Right lung (tissue), 2 donors: ENCODE measurements at regions not wholly inside any gene's neighbourhood (a gene's known extent, or its start where the extent isn't known, plus 50 kb on each side); places are given as distances from the start of the nearest gene placed in this dataset.
"Not testable (repeated sequence)": the region's sequence is repeated elsewhere in the genome, so short reads cannot be mapped to it uniquely, and the experiment has no call there.

Experiments
- DNase-seq, 2 donors: peaks; one replicate each; pipeline ENCODE4 v3.0.0-alpha.2; 2013

DNA sequence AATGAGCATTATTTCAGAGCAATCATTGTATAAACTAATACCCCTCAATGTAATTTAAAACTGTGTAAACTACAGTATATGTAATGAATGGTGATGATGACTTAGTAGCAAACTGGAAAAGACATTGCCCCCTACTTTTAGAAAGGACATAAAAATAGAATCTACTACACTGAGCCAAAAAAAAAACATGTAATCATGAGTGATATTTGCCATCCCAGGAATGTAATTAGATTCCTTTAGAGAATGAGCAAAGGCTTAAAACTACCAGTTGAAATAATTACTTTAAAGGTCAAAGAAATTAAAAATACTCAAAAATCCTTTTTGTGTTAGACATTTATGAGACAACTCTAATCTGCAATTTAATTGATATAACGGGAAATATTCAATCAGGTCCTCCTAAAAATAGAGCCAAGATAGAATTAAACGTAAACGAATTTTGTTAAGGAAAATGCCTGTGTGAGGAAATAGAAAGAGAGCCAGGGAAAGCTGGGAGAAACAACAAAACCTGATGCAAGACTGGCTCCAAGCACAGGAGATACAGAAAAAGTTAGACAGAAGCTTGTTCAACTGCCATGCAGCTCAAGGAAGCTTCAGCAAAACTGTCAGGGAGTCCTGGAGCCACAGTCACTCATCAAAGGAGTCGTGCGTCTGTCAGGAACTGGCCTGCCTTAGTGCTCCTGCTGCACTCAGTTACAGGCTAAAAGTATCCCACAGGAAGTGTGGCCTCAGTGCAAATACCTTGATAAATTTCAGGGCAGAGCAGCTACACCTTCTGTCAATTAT lies 655.7 kb upstream of the INTU start:
- no peak for DNase-seq

DNA sequence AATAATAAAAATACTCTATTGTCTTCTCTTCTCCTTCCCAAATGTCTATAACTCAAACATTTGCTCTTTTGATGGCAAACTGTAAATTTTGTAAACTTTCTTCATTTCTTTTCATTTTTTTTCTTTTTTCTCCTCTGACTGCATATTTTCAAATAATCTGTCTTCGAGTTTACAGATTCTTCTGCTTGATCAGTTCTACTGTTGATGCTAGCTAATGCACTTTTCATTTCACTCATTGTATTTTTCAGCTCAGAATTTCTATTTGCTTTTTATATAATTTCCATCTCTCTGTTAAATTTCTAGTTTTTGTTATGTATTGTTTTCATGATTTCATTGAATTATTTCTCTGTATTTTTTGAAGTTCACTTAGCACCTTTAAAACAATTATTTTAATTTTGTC lies 646.8 kb upstream of the INTU start:
- no peak for DNase-seq

DNA sequence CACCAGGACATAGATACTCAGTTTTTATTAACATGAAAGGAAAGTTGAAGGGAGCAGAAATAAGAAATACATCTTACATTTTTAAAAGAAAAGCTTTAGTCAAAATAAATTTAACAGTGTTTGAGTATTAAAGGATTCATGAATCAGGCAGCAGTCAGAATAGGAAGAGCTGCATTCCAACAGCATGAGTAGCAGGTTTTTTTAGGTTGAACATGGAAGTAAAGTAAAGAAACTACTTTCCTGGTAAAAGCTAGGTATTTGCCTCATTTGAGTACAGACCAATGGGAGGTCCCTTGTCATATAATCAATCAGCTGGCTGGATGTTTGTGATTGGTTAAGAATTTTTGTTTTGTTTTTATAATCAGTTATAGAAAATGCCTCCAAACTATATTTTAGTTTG lies 645.9 kb upstream of the INTU start:
- DNase-seq, result no peak

DNA sequence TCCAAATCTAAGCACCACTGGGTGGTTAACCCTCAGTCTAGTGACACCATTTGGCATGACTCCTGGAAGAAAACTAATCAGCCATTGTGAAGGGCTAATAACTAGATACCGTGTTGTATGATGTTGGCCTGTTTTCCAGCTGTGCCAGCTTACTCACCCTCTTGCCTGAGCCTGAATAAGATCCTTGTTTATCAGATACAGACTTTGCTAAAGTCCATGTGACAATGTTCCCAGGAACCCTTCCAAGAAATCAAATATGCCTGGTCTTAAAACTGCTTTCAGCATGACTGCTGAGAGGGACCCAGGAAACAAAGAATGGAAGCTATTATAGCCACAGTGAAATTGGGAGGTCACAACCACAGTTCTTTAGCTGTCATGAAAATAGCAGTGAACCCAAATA lies 640.8 kb upstream of the INTU start:
- DNase-seq, result no peak

DNA sequence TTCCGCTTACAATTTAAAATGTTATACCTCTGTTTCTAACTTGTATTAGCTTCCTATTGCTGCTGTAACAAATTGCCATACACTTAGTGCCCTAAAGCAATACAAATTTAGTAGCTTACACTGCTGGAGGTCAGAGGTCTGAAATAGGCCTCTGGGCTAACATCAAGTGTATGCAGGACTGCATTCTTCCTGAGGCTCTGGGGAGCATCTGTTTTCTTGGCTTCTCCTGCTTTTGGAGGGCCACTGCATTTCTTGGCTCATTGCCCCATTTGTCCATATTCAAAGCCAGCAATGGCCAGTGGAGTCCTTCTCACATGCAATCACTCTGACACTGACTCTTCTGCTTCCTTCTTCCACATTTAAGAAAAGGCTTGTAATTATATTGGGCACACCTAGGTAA lies 639.8 kb upstream of the INTU start:
- DNase-seq, result no peak

DNA sequence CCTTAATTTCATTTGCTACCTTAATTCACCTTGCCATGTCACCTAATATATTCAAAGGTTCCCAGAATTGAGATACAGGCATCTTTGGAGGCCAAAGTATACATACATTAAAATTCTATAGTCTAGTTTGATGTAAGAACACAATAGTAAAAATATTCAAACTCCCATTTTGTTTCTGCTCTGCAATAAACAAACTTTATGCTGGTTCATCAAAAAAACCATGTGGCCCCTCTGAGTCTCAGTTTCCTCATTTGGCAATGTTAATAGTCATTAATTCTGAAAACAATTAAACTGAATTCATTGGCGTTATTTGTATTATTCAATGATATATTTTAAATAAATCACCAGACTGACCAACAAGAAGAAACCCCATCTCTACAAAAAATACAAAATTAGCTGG lies 639.4 kb upstream of the INTU start:
- DNase-seq, result no peak

DNA sequence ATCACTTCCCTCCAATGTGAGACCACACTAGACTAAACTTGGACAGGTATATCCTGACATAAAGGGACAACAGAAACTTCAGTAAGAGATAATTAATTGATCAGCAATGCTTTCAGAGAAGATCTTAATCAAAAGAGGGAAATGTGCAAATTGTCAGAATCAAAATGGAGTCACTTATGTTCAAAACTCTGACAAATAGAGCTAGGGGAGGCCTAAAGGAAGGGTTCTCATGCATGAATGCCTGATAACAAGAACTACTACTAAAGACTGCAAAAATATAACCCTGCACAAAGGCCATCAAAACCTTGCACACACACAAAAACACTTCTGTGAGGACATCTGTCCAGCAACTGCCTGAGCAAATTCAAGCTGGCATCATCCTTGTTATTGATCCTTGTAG lies 637.5 kb upstream of the INTU start:
- no peak for DNase-seq

DNA sequence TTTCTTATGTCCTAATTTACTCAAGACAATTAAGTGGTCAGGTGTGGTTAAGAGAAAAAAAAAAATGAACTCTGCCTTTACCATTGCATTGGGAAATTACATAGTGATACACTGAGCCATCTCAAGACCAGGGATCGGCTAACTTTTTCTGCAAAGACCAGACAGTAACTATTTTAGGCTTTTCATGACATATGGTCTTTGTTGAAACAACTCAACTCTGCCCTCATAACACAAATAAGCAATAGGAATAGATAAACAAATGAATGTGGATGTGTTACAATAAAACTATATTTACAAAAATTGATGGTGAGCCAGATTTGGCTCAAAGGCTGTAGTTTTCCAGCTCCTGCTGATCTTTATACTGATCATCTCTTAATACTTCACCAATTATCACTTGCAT lies 632.6 kb upstream of the INTU start:
- DNase-seq, result no peak

DNA sequence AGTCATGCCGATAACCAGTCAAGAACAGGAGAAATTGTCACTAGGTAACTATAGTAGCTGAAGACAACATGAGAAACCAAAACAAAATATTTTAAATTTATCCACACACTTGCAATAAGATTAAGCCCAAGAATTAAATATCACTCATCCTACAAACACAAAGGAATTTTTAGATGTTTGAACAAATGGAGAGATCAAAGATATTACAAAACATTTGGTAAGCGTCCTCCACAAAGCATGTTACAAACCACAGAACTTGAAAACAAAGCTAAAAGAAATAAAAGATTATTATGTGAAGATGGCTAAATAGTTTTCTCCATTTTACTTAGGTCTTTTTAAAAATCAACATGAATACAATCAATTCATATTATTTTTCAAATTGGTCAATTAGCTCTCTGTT lies 631.9 kb upstream of the INTU start:
- DNase-seq, result no peak

DNA sequence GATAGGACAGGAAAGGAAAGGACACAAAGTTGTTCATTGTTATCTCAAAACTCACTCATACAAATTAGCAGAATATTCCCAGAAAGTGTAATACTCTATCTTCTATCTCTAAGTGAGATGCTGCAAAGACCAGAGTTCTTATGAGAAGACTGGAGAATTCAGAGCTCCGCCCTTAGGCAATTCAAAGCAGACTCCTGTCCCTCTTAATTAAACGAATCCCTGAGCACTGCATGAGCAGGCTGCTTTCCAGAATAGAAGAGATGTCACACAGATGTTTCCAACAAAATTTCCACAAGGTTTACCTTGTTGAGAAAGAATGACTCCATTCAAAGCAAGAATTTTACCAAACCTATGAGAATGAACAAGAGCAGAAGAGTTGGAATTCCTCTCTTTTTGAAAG lies 630.8 kb upstream of the INTU start:
- DNase-seq, result no peak

DNA sequence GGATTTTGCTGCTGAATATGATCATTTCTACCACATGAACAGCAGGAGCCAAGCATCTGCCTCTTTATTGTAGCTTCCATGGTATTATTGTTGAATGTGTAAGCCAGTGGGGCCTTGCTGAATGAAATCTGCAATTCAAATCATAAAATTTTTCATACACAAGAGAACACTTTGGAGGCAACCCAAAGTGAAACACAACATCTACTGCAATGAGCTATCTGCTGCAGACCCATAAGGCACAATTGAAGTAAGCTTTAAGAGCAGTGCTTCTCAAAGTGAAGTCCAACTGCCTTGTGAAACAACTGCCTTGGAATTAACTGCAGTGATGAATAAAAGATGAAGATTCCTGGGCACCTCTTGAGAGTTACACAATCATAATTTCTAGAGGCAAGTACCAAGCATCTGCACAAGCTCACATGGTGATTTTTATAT lies 626.3 kb upstream of the INTU start:
- no peak for DNase-seq

DNA sequence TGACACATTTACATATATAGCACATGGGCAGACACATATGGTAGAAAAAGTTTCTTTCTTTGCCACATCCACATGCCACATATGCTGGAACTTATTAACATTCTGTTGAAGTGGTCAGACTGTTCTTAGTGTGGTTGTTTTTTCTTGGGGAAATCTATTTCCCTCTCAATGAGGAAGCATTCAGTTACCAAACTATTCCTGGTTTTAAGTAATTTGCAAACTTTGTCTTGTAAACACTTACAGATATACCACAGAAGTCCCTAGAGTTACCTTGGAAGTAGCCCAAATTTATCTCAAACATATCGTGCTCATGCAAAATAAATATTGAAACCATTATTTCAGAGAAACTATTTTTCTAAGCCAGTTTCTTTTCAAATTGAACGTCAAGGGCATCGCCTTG lies 625.5 kb upstream of the INTU start:
- no peak for DNase-seq

DNA sequence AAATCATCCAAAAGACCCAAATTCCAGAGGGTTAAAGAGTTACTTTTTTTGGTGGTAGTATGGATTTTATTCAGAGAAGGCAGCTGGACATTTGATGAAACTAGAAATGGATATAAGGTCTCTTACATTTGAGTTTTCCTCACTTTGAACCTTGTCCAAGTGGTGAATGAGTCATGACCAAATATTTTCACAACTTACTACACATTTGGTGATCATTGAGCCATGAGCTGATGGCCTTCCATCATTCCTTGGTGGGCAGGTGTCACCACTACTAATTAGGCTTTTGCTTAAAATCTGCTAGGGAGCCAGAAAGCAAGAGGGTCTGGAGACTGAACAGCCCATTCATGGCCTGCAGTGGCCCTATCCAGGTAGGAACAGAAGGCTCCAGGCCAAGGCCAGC lies 620.2 kb upstream of the INTU start:
- DNase-seq, result no peak

DNA sequence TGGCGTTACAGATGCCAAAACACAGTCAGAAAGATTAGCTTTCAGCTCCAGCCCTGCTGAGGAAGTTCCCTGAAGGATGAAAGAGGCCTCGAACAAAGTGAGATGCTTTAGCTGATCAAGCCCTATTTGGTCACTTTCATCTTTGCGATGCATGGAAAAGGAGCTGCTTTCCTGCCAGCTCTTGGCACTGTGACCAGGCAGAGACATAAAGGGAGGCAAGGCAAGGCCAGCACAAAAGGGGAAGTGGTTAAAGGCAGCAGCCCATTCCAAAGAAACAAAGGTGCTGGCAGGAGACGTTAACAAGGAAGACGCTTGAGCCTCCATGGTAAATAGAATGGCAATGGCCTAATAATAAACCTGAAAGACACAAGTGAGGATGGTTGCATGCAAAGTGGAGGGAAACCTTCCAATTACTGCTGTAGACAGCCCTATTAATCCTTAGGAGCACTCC lies 617.1 kb upstream of the INTU start:
- no peak for DNase-seq

DNA sequence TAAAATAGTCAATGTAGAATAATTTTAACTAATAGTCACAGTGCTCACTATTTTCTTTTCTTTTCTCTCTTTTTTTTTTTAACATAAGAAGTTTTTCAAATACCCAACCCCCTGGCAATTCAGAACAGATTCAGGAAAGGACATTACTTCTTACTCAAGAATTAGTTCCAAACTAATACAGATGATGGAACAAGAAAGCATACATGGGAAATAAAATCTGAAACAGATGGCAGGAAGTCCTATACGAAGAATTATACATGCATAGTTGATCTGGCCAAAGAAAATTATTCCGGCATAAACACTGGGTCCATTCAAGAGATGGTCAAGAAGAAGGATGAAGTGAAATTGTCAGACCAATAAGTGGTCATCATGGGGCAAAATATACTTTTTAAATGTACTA lies 614.4 kb upstream of the INTU start:
- DNase-seq, result no peak

DNA sequence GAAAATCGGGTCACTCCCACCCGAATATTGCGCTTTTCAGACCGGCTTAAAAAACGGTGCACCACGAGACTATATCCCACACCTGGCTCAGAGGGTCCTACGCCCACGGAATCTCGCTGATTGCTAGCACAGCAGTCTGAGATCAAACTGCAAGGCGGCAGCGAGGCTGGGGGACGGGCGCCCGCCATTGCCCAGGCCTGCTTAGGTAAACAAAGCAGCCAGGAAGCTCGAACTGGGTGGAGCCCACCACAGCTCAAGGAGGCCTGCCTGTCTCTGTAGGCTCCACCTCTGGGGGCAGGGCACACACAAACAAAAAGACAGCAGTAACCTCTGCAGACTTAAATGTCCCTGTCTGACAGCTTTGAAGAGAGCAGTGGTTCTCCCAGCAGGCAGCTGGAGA lies 611.9 kb upstream of the INTU start:
- not testable (repeated sequence) for DNase-seq

DNA sequence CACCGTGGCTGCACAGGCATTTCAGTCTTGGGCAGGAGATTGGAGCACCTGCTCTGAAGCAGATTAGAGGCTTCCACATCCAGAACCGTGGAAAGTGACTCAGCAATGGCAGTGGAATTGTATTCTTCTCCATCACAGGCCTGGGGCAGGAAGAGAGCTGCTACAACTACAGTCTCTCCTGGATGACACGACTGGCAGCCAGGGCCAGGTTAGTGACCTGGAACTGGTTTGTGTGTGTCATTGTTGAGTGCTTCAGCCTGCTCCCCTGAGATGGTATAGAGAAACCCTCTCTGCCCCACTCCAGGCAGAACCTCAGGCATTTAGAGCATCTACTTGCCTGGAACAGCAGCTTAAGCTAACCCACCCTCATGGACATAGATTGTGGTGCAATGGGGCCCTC lies 596.5 kb upstream of the INTU start:
- no peak for DNase-seq

DNA sequence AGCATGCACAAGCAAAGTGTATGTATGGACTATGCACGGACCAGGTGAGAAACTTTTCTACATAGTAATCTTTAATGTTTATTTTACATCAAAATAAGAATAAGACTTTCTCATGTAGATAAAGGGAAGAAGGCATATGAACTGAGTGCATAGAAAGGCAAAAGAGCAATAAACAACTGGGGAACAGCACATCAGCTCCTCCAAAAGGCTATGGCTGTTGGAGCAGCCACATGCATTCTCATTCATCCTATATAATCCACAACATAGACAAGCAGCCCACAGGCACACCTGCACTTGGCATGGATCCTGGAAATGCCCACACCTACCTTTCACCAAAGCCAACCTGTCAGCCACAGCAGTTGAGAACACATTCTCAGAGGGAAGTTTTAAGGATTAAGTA lies 586.9 kb upstream of the INTU start:
- no peak for DNase-seq

DNA sequence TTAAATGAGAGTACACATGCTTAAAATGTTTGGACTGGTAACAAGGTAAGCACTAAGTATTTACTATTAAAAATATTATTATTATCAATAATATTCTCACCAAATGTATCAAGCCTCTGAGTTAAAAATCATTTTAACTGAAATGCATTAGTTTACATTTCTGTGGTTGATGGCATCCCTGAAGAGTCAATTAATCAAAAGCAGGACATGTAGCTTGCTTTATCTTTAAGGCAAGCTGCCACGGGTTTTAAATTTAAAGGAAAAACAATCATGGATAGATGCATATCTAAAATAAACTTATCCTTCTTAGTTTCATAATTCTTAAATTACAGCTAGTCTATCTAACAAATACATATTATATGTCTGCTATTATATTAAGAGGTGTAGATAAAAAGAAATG lies 584.8 kb upstream of the INTU start:
- no peak for DNase-seq

DNA sequence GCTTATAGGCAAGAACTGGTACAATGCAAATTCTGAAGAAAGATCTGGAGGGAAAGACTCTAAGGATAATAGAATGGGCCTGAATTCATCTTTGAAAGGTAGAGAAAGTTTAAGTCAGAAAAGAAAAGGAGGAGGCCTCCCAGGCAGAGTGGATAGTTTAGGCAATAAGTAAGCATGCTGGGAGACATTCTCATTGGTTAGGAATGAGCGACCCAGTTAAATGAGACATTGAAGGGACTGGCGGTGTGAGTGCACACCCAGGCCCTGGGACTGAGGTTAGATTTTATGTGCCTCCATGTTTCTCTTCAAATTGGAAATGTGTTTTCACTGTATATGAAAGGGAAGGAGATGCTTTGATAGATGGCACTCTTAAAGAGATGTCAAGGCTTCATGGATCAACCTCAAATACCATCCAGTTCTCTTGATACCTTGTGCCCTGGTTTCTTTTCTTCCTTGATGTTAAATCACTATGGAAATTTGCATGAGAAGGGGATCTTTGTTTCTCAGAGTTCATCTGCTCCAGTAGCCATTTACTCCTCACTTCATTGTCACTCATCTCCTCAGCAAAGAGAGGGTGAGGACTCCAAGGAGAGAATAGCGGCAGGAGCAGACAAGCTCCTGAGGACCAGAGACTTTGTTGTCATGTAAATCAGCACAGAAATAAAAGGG lies 584.2 kb upstream of the INTU start:
- DNase-seq, result no peak

DNA sequence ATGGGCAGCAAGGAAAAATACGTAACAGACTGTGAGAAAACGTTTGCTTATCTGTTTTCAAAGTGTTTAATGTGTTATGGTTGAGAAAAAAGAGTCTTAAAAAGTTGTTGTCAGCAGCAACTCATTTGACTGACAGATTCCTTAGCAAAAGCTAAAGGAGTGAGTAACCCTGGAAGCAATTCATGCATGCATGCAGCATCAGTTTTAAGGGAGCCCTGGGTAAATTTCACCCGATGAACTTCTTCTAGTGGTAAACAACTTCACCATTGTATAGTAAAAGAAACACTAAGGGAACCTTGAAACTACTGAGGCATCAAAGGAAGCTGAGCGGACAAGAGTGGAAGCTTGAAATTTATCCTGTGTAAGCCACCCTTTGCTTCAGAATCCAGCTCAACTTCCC lies 583.2 kb upstream of the INTU start:
- DNase-seq, result no peak

DNA sequence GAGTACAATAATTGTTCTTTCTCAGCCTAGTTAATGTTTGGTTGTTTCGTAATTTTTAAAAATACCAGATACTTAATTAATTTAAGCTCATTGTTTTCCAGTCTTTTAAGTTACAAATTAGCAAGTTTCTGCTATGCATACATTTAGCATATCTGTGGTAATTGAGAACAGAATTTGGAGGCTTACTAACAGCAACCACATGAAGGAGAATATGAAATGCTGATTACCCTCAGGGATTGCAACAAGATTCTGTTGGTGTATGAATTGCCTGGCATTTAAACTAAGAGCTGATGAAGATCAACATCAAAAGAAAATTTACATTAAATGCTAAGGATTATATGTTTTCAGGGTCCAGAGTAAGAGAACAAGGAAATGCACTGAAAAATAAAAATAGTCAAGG lies 580.0 kb upstream of the INTU start:
- no peak for DNase-seq

DNA sequence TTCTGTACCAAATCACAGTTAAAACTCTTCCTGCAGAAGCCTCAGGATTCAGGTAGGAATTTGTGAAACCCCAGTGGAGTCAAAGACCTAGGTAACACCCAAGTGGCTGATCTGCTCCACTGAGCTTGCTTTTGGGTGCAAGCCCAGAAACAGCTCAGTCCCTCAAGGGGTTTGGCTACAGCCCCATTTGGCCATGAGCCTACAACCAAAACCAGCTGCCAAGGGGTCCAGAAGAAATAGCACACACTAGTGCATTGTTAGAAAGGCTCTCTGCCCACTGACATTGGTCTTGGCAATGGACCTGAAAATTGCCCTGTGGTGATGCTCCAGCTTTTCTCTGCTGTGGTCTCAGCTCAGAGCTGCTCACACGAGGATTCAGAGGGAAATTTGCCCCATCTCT lies 577.4 kb upstream of the INTU start:
- DNase-seq, result no peak

DNA sequence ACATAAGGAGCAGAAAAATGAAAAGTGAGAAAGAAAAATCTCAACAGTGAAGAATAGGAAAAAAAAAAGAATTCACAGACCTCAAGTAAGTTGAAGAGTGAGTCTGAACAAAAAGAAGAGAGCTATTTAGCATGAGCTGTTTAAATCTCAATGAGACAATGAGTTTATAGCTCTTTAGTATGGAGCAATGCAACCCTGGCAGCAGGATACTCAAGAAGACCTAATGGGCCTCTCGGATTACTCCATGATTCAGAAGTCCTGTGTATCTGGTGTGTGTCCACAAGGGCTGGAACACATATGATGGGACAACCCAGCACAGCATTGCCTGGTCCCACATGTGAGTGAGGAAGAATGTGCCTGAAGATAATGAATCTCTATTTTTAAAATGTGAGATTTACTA lies 563.1 kb upstream of the INTU start:
- no peak for DNase-seq
